Tibial nerve (tissue), 4 donors: ENCODE measurements at regions not wholly inside any gene's neighbourhood (a gene's known extent, or its start where the extent isn't known, plus 50 kb on each side); places are given as distances from the start of the nearest gene placed in this dataset.
A peak's percentile ranks its signal among the peaks of the same experiment; 100 is the strongest.

Source experiments
- DNase-seq, 2 donors: peaks; one replicate each; pipeline ENCODE4 v3.0.0-alpha.2; 2019; ENCODE audit warnings: low spot score in 2 of 2
- H3K27ac ChIP-seq, 4 donors: fragments of 200-600 bp; sonication (generic) in 3 of 4; one replicate each; pipeline ENCODE4 v1.5.1; 2017 to 2019; ENCODE audit warnings: mild to moderate bottlenecking in 1 of 4
- H3K27me3 ChIP-seq, 2 donors: fragments of 200-600 bp; sonication (generic) in 1 of 2; one replicate each; pipeline versions ENCODE4 v1.5.1 to v1.6.0; 2017 to 2019
- H3K36me3 ChIP-seq, 3 donors: fragments of 200-600 bp; sonication (generic); one replicate each; pipeline ENCODE4 v1.5.1; 2018 to 2019
- H3K4me1 ChIP-seq, 4 donors: fragments of 200-600 bp; sonication (generic) in 3 of 4; one replicate each; pipeline ENCODE4 v1.5.1; 2017 to 2019
- H3K4me3 ChIP-seq, 4 donors: fragments of 200-600 bp; sonication (generic) in 3 of 4; one replicate each; pipeline ENCODE4 v1.5.1; 2017 to 2019; ENCODE audit warnings: mild to moderate bottlenecking in 1 of 4, moderate library complexity in 1 of 4
- H3K9me3 ChIP-seq, 4 donors: fragments of 200-600 bp; sonication (generic) in 3 of 4; one replicate each; pipeline ENCODE4 v1.5.1; 2017 to 2019
- EP300 ChIP-seq, 2 donors: sonication (generic); formaldehyde crosslinking; IDR thresholded peaks; one replicate each; pipeline ENCODE4 v1.6.1; 2017; ENCODE audit warnings: antibody characterized with exemption in 2 of 2, mild to moderate bottlenecking in 1 of 2
- POLR2A ChIP-seq, 2 donors: fragments of 450-650 bp; IDR thresholded peaks; one replicate each; pipeline ENCODE4 v1.6.1; 2017; ENCODE audit warnings: antibody characterized with exemption in 2 of 2, mild to moderate bottlenecking in 2 of 2, moderate library complexity in 2 of 2
- WGBS, 2 donors: methylation state at CpG; one replicate each; pipeline ENCODE4 v1.1.5; 2018; 5-methylcytosine and 5-hydroxymethylcytosine counted together
- TF ChIP-seq, protein P1 (sequence below), 5 experiments: fragments of 200-600 bp in 3 of 5; fragments of 450-650 bp in 2 of 5; sonication (generic) in 3 of 5; IDR thresholded peaks; one replicate each; pipeline ENCODE4 v1.5.1; 2016 to 2019; ENCODE audit warnings: antibody characterized with exemption in 5 of 5, mild to moderate bottlenecking in 3 of 5, moderate library complexity in 2 of 5

DNA sequence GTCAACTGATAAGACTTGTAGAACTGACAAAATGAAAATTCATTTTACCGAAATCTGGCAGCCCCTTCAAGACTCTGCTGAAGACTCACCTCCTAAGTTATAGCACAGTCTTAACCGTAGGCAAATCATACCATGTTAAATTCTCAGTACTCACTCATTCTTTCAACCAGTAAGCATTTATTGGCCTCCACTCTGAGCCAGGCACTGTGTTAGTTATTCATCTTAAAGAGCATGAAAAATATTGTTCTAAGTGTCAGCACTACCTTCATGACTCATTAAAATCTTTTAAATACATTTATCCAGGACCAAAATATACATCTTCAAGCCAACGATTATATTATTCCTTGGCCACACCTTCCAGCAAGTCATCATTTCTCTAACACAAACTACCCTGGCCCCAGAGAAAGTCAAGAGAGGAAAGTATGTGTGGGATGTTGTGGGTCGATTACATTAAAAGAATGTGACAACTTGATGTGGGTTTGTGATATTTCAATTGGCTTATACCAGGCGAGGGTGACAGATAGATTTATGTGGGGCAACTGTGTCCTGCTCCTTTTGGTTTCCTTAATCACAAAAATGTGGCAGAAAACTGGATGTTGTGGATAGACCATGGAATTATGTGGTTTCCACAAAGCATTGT, 55.0 kb downstream of the TMEM30B start:
- Histone ChIP-seq H3K27ac (no peak overlapping the region), H3K4me3 (no peak overlapping the region), H3K9me3 (no peaks in the 10 kb centered on the region), H3K4me1 (peaks cover 0 to 14% (median 0%) of the 10 kb centered on the region in 4 donors), H3K36me3 (no peaks in the 10 kb centered on the region), H3K27me3 (no peaks in the 10 kb centered on the region)
- WGBS, 2 donors = 54 to 56% methylated on average over 5 of the region's 5 CpGs
- no peak for TF ChIP-seq EP300 (IDR thresholded peaks at IDR 0.05)
- no peak for TF ChIP-seq POLR2A (IDR thresholded peaks at IDR 0.05)
- TF ChIP-seq, protein P1, sequence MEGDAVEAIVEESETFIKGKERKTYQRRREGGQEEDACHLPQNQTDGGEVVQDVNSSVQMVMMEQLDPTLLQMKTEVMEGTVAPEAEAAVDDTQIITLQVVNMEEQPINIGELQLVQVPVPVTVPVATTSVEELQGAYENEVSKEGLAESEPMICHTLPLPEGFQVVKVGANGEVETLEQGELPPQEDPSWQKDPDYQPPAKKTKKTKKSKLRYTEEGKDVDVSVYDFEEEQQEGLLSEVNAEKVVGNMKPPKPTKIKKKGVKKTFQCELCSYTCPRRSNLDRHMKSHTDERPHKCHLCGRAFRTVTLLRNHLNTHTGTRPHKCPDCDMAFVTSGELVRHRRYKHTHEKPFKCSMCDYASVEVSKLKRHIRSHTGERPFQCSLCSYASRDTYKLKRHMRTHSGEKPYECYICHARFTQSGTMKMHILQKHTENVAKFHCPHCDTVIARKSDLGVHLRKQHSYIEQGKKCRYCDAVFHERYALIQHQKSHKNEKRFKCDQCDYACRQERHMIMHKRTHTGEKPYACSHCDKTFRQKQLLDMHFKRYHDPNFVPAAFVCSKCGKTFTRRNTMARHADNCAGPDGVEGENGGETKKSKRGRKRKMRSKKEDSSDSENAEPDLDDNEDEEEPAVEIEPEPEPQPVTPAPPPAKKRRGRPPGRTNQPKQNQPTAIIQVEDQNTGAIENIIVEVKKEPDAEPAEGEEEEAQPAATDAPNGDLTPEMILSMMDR (IDR thresholded peaks at IDR 0.05) = no peak
- no peak for DNase-seq

DNA sequence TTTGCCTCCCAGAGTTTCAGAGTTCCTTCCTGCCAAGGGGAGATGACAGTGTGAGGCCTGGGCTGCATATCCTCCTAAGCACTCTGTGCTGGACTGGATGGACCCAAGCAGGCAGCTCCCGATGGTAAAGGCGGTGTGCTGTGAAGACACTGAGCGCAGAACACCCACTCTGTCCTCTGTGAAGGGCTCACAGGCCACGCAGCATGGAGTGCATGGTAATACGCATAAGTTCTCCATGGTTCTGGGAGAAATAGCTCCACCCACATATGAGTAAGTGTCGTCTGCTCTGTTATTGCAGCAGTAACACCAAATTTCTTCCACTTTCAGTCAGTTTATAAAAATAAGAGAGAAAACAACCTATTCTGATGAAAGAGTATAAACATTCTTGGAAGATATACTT, 55.8 kb downstream of the TMEM30B start:
- H3K9me3 ChIP-seq = no peaks in the 10 kb centered on the region
- H3K4me3 ChIP-seq = no peak overlapping the region
- 83% methylated on average over 6 of the region's 6 CpGs for WGBS, 2 donors
- peaks cover 0 to 14% (median 0%) of the 10 kb centered on the region in 4 donors for H3K4me1 ChIP-seq
- H3K27ac ChIP-seq = no peak overlapping the region
- no peaks in the 10 kb centered on the region for H3K36me3 ChIP-seq
- TF ChIP-seq, protein P1 (IDR thresholded peaks at IDR 0.05) = no peak
- TF ChIP-seq EP300 (IDR thresholded peaks at IDR 0.05) (no peak), POLR2A (IDR thresholded peaks at IDR 0.05) (no peak)
- no peak for DNase-seq
- no peaks in the 10 kb centered on the region for H3K27me3 ChIP-seq

DNA sequence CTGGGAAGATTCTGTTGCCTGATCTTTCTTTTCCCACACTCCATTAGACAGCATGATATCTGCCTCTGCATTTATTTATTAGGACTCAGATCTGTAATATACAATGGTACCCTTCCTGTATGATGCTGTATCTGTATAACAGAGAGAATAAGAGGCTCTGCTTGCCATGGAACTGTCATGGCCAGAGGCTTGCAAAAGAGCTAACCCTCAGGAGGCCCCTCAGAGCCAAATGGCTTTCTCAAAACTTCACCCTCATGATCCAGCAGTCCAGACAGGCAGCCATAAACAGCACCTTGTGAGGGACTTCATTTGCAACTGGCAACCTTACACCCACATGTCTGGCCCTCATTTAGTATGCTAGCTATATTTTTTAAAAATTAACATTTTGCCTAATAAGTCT, 57.6 kb downstream of the TMEM30B start:
- Histone ChIP-seq H3K27me3 (no peaks in the 10 kb centered on the region), H3K4me3 (no peak overlapping the region), H3K36me3 (no peaks in the 10 kb centered on the region), H3K9me3 (no peaks in the 10 kb centered on the region), H3K27ac (no peak overlapping the region), H3K4me1 (peaks cover 0 to 17% (median under 1%) of the 10 kb centered on the region in 4 donors)
- TF ChIP-seq, protein P1 (IDR thresholded peaks at IDR 0.05) = no peak
- TF ChIP-seq EP300 (IDR thresholded peaks at IDR 0.05) (peak in 1 of 2 donors; percentile 46), POLR2A (IDR thresholded peaks at IDR 0.05) (no peak)
- DNase-seq = no peak

DNA sequence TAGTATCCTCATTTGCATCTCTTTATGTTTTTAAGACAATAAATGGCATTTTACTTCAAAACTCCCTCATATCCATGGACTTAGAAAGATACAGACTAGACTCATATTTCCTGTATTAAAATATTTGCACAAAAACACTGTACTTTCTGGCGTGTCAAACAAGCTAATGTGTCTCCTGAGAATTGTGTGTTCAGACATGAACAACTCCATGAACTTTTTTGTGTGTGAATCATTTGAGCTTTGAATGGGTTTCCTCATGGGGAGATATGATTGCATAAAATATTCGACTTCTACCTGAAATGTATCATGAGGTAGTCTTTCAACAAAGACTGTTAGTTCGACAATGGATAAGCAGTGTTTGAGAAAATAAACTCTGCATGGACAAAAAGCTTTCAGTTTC, 58.8 kb downstream of the TMEM30B start:
- Histone ChIP-seq H3K4me3 (no peak overlapping the region), H3K9me3 (no peaks in the 10 kb centered on the region), H3K4me1 (peaks cover 0 to 28% (median 3%) of the 10 kb centered on the region in 4 donors), H3K36me3 (no peaks in the 10 kb centered on the region), H3K27ac (no peak overlapping the region), H3K27me3 (no peaks in the 10 kb centered on the region)
- WGBS, 2 donors = 49 to 50% methylated on average over 3 of the region's 3 CpGs
- TF ChIP-seq POLR2A (IDR thresholded peaks at IDR 0.05) (no peak), EP300 (IDR thresholded peaks at IDR 0.05) (peak in 1 of 2 donors; percentile 27)
- TF ChIP-seq, protein P1 (IDR thresholded peaks at IDR 0.05) = no peak
- DNase-seq = no peak

DNA sequence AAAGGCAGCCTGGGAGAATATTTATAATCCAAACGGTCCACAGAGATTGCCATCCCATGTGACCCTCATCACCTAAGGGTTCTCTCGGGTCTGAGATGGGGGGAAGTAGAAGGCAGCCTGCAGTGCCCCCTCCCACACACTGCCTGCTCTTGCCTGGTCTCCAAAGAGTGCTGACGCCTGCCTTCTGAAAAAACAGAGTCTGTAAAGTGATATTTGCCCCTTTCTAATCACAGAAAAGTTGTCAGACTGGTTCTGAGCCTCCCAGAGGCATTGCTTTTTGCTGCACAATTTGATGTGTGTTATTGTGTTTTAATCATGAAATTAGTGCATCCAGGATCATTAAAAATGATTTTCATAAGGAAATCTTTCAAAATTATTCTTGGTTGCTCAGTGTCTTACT, 59.2 kb downstream of the TMEM30B start:
- 47 to 48% methylated on average over 3 of the region's 3 CpGs for WGBS, 2 donors
- Histone ChIP-seq H3K36me3 (no peaks in the 10 kb centered on the region), H3K27me3 (no peaks in the 10 kb centered on the region), H3K4me3 (no peak overlapping the region), H3K4me1 (peaks cover 0 to 31% (median 3%) of the 10 kb centered on the region in 4 donors), H3K9me3 (no peaks in the 10 kb centered on the region), H3K27ac (no peak overlapping the region)
- TF ChIP-seq, protein P1 (IDR thresholded peaks at IDR 0.05) = no peak
- no peak for TF ChIP-seq POLR2A (IDR thresholded peaks at IDR 0.05)
- TF ChIP-seq EP300 (IDR thresholded peaks at IDR 0.05) = no peak
- no peak for DNase-seq
